Gastroesophageal sphincter (tissue), 3 donors: ENCODE measurements at regions not wholly inside any gene's neighbourhood (a gene's known extent, or its start where the extent isn't known, plus 50 kb on each side); places are given as distances from the start of the nearest gene placed in this dataset.

ENCODE experiments used
- CTCF ChIP-seq, 4 experiments: fragments of 200-600 bp in 2 of 4; fragments of 450-650 bp in 2 of 4; sonication (generic) in 1 of 4; IDR thresholded peaks; one replicate each; pipeline ENCODE4 v1.5.1; 2017 to 2019; ENCODE audit warnings: antibody characterized with exemption in 4 of 4, mild to moderate bottlenecking in 2 of 4, moderate library complexity in 2 of 4
- EP300 ChIP-seq: sonication (generic); formaldehyde crosslinking; IDR thresholded peaks from one replicate; pipeline ENCODE4 v1.6.1; 2017; ENCODE audit warnings: antibody characterized with exemption, mild to moderate bottlenecking
- POLR2A ChIP-seq, 2 donors: fragments of 450-650 bp; IDR thresholded peaks; one replicate each; pipeline ENCODE4 v1.6.1; 2017; ENCODE audit warnings: antibody characterized with exemption in 2 of 2, mild to moderate bottlenecking in 2 of 2, moderate library complexity in 1 of 2

DNA sequence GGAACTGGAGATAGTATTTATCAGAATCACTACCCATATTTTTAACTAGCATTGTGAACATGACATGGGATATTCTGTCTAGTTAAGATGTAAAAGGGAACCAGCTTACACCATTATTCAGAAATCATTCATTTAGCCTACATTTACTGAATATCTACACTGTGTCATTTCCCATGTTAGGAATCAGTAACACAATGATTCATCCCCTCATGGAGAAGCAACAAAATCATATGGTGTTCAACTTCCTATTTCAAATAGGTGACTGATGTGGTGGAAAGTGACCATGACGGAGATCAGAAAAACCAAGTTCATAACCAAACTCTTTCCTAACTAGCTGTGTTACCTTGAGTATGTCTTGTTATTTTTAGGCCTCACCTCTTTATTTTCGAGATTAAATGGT is 550.0 kb upstream of the TUSC1 start:
- no peak for TF ChIP-seq CTCF (IDR thresholded peaks at IDR 0.05)
- no peak for TF ChIP-seq POLR2A (IDR thresholded peaks at IDR 0.05)
- no peak for TF ChIP-seq EP300
